A549 (cell line): ENCODE measurements at regions not wholly inside any gene's neighbourhood (a gene's known extent, or its start where the extent isn't known, plus 50 kb on each side); places are given as distances from the start of the nearest gene placed in this dataset.

Experiments
- ATAC-seq, 2 experiments: fragments of 200-7000 bp in 1 of 2; fragments of >200 bp in 1 of 2; cut with Nextera tagmentation in 1 of 2; cut with Tn5 transposase in 1 of 2; 3 replicates each; pipeline versions ENCODE4 v1.8.0 to v1.9.1; 2018 to 2020; ENCODE audit warnings: mild to moderate bottlenecking in 1 of 2, moderate library complexity in 1 of 2
- CTCF ChIA-PET: fragments of 300-600 bp; sonication (Branson Sonifier 250); formaldehyde crosslinking; extraction: SDS; loops from one replicate; lab custom pipeline; 2021; ENCODE audit warnings: antibody characterized with exemption, inconsistent platforms; lab: Yijun Ruan, JAX
- POLR2A ChIA-PET: fragments of 350-600 bp; formaldehyde crosslinking; extraction: SDS; loops from one replicate; lab custom pipeline; 2021; ENCODE audit warnings: antibody characterized with exemption, inconsistent platforms; lab: Yijun Ruan, JAX
- DNase-seq, 2 experiments: peaks; one replicate each; pipeline versions ENCODE4 v3.0.0 to v3.0.0-alpha.2; 2011 to 2016; ENCODE audit warnings: low read depth in 1 of 2, low spot score in 1 of 2
- FAIRE-seq: peaks from 2 replicates; lab custom pipeline; 2011; peaks lifted over from hg19 to GRCh38; lab: Jason Lieb, UNC
- H3K27ac ChIP-seq, 2 experiments: fragments of >200 bp; sonication (Bioruptor Twin); formaldehyde crosslinking; 3 replicates each; pipeline ENCODE4 v1.5.1; 2016 to 2017
- H3K4me1 ChIP-seq: fragments of >200 bp; sonication (Bioruptor Twin); formaldehyde crosslinking; 3 replicates; pipeline ENCODE4 v1.6.1; 2016
- H3K4me2 ChIP-seq: fragments of >200 bp; sonication (Bioruptor Twin); formaldehyde crosslinking; 3 replicates; pipeline ENCODE4 v1.6.1; 2016
- H3K4me3 ChIP-seq: fragments of >200 bp; sonication (Bioruptor Twin); formaldehyde crosslinking; 3 replicates; pipeline ENCODE4 v1.5.1; 2016
- H3K9me3 ChIP-seq: fragments of >200 bp; sonication (Bioruptor Twin); formaldehyde crosslinking; 3 replicates; pipeline ENCODE4 v1.6.1; 2016
- CHD2 ChIP-seq: fragments of 150-350 bp; IDR thresholded peaks from 2 replicates; pipeline ENCODE4 v1.6.1; 2014; ENCODE audit warnings: low read length; ENCODE audit not compliant: partially characterized antibody
- EHF ChIP-seq: fragments of 250-450 bp; sonication (Bioruptor Pico); IDR thresholded peaks from 2 replicates; pipeline ENCODE4 v1.5.0; 2020; ENCODE audit warnings: mild to moderate bottlenecking
- FOSB ChIP-seq: fragments of 250-450 bp; sonication (Bioruptor Pico); IDR thresholded peaks from 2 replicates; pipeline ENCODE4 v1.5.0; 2020; ENCODE audit warnings: mild to moderate bottlenecking, moderate library complexity
- FOSL2 ChIP-seq, 2 experiments: fragments of 450-650 bp in 1 of 2; fragments of >200 bp in 1 of 2; sonication (Bioruptor Twin) in 1 of 2; formaldehyde crosslinking; IDR thresholded peaks; 2 replicates each; pipeline versions ENCODE4 v1.5.0 to v1.6.1; 2016 to 2020; ENCODE audit warnings: mild to moderate bottlenecking in 1 of 2, moderate library complexity in 1 of 2
- FOXS1 ChIP-seq: fragments of 250-450 bp; sonication (Bioruptor Pico); IDR thresholded peaks from 2 replicates; pipeline ENCODE4 v1.5.0; 2020; ENCODE audit warnings: mild to moderate bottlenecking, moderate library complexity
- HOXA7 ChIP-seq: fragments of 250-450 bp; sonication (Bioruptor Pico); IDR thresholded peaks from 2 replicates; pipeline ENCODE4 v1.5.0; 2020; ENCODE audit warnings: mild to moderate bottlenecking, moderate library complexity
- JUN ChIP-seq, 2 experiments: fragments of >200 bp; sonication (Bioruptor Twin); formaldehyde crosslinking; IDR thresholded peaks; 2 replicates in 1 of 2; 3 replicates in 1 of 2; pipeline ENCODE4 v1.6.1; 2016 to 2017
- KDM1A ChIP-seq: fragments of 200-600 bp; sonication (generic); IDR thresholded peaks from 2 replicates; pipeline ENCODE4 v1.6.1; 2016; ENCODE audit warnings: low read depth, mild to moderate bottlenecking
- MAFK ChIP-seq: fragments of 450-650 bp; IDR thresholded peaks from 2 replicates; pipeline ENCODE4 v1.6.1; 2014; ENCODE audit not compliant: partially characterized antibody
- RAD21 ChIP-seq, 2 experiments: fragments of >200 bp in 1 of 2; sonication (Bioruptor Twin) in 1 of 2; formaldehyde crosslinking in 1 of 2; IDR thresholded peaks in 1 of 2; conservative IDR thresholded peaks in 1 of 2; 2 replicates in 1 of 2; 3 replicates in 1 of 2; pipeline ENCODE4 v1.6.1; 2012 to 2018; ENCODE audit warnings: inconsistent platforms in 1 of 2
- RARB ChIP-seq: fragments of 250-450 bp; sonication (Bioruptor Pico); IDR thresholded peaks from 2 replicates; pipeline ENCODE4 v1.8.0; 2021; ENCODE audit warnings: mild to moderate bottlenecking, moderate library complexity
- SREBF2 ChIP-seq: fragments of 450-650 bp; IDR thresholded peaks from 2 replicates; pipeline ENCODE4 v1.6.1; 2014; ENCODE audit warnings: mild to moderate bottlenecking, moderate library complexity
- TFCP2L1 ChIP-seq: fragments of 250-450 bp; sonication (Bioruptor Pico); IDR thresholded peaks from 2 replicates; pipeline ENCODE4 v1.5.0; 2021; ENCODE audit warnings: mild to moderate bottlenecking
- ZFP36 ChIP-seq: fragments of 450-650 bp; IDR thresholded peaks from 2 replicates; pipeline ENCODE4 v1.6.1; 2014; ENCODE audit warnings: borderline replicate concordance; ENCODE audit not compliant: partially characterized antibody
- ZNF302 ChIP-seq: fragments of 250-450 bp; sonication (Bioruptor Pico); IDR thresholded peaks from 2 replicates; pipeline ENCODE4 v1.9.0; 2021; ENCODE audit warnings: inconsistent platforms, mild to moderate bottlenecking, moderate library complexity
- WGBS: methylation state at CpG from one replicate; pipeline ENCODE4 v1.1.6; 2017; ENCODE audit errors: missing lambda C conversion rate; 5-methylcytosine and 5-hydroxymethylcytosine counted together
- TF ChIP-seq, protein P1 (sequence below): fragments of 150-350 bp; IDR thresholded peaks from 2 replicates; pipeline ENCODE4 v1.6.1; 2014; ENCODE audit warnings: low read depth, mild to moderate bottlenecking, low read length
- TF ChIP-seq, protein P2 (sequence below): fragments of 200-600 bp; sonication (generic); IDR thresholded peaks from 2 replicates; pipeline ENCODE4 v1.6.1; 2016; ENCODE audit warnings: antibody characterized with exemption, mild to moderate bottlenecking, moderate library complexity
- TF ChIP-seq, protein P3 (sequence below): fragments of >200 bp; sonication (Bioruptor Twin); formaldehyde crosslinking; IDR thresholded peaks from 3 replicates; pipeline ENCODE4 v1.6.1; 2016
- TF ChIP-seq, protein P4 (sequence below): fragments of >200 bp; sonication (Bioruptor Twin); formaldehyde crosslinking; IDR thresholded peaks from 3 replicates; pipeline ENCODE4 v1.5.1; 2016
- TF ChIP-seq, protein P5 (sequence below): IDR thresholded peaks from 2 replicates; pipeline ENCODE4 v1.6.1; 2012; ENCODE audit warnings: low read depth, borderline replicate concordance

DNA sequence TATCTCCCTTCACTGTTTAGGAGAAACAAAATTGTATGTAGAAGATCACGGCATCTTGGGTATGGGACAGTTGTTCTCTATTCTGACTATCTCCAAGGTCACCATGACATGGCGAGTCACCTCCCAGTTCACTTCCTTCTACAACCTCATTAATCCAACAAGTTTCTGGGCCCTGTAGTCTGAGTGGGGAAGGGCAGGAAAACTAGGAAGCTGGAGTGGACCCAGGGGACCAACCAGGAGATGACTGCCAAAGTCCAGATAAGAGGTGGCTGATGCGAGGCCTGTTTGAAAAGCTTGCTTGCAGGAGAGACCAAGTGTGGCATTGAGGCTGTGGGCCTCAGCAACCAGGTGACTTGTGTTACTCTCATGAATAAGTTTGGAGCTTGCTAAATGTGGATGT lies 584.9 kb downstream of the TNS3 start:
- DNase-seq = no peak
- no peaks in the 10 kb centered on the region for H3K9me3 ChIP-seq
- H3K27ac ChIP-seq = no peak overlapping the region
- CTCF ChIA-PET = no interaction called here
- H3K4me3 ChIP-seq = no peak overlapping the region
- WGBS = 89% methylated on average over 3 of the region's 3 CpGs
- POLR2A ChIA-PET = no interaction called here
- H3K4me2 ChIP-seq = no peak overlapping the region
- TF ChIP-seq, protein P1, sequence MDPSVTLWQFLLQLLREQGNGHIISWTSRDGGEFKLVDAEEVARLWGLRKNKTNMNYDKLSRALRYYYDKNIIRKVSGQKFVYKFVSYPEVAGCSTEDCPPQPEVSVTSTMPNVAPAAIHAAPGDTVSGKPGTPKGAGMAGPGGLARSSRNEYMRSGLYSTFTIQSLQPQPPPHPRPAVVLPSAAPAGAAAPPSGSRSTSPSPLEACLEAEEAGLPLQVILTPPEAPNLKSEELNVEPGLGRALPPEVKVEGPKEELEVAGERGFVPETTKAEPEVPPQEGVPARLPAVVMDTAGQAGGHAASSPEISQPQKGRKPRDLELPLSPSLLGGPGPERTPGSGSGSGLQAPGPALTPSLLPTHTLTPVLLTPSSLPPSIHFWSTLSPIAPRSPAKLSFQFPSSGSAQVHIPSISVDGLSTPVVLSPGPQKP = no peak
- TF ChIP-seq EHF (no peak), ZFP36 (no peak), KDM1A (no peak), CHD2 (no peak), MAFK (no peak), JUN (IDR thresholded peaks at IDR 0.05) (no peak), RARB (no peak), FOSB (CRISPR knock-in tag) (no peak), SREBF2 (no peak), TFCP2L1 (CRISPR knock-in tag) (no peak), ZNF302 (CRISPR knock-in tag) (no peak), FOSL2 (IDR thresholded peaks at IDR 0.05) (no peak), FOSL2 (CRISPR knock-in tag; IDR thresholded peaks at IDR 0.05) (no peak), FOXS1 (no peak), RAD21 (conservative IDR thresholded peaks at IDR 0.05 in 1 of 2, IDR thresholded peaks at IDR 0.05 in 1 of 2) (no peak), HOXA7 (CRISPR knock-in tag) (no peak)
- TF ChIP-seq, protein P2, sequence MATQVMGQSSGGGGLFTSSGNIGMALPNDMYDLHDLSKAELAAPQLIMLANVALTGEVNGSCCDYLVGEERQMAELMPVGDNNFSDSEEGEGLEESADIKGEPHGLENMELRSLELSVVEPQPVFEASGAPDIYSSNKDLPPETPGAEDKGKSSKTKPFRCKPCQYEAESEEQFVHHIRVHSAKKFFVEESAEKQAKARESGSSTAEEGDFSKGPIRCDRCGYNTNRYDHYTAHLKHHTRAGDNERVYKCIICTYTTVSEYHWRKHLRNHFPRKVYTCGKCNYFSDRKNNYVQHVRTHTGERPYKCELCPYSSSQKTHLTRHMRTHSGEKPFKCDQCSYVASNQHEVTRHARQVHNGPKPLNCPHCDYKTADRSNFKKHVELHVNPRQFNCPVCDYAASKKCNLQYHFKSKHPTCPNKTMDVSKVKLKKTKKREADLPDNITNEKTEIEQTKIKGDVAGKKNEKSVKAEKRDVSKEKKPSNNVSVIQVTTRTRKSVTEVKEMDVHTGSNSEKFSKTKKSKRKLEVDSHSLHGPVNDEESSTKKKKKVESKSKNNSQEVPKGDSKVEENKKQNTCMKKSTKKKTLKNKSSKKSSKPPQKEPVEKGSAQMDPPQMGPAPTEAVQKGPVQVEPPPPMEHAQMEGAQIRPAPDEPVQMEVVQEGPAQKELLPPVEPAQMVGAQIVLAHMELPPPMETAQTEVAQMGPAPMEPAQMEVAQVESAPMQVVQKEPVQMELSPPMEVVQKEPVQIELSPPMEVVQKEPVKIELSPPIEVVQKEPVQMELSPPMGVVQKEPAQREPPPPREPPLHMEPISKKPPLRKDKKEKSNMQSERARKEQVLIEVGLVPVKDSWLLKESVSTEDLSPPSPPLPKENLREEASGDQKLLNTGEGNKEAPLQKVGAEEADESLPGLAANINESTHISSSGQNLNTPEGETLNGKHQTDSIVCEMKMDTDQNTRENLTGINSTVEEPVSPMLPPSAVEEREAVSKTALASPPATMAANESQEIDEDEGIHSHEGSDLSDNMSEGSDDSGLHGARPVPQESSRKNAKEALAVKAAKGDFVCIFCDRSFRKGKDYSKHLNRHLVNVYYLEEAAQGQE = no peak
- TF ChIP-seq, protein P3, sequence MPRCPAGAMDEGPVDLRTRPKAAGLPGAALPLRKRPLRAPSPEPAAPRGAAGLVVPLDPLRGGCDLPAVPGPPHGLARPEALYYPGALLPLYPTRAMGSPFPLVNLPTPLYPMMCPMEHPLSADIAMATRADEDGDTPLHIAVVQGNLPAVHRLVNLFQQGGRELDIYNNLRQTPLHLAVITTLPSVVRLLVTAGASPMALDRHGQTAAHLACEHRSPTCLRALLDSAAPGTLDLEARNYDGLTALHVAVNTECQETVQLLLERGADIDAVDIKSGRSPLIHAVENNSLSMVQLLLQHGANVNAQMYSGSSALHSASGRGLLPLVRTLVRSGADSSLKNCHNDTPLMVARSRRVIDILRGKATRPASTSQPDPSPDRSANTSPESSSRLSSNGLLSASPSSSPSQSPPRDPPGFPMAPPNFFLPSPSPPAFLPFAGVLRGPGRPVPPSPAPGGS = no peak
- TF ChIP-seq, protein P4, sequence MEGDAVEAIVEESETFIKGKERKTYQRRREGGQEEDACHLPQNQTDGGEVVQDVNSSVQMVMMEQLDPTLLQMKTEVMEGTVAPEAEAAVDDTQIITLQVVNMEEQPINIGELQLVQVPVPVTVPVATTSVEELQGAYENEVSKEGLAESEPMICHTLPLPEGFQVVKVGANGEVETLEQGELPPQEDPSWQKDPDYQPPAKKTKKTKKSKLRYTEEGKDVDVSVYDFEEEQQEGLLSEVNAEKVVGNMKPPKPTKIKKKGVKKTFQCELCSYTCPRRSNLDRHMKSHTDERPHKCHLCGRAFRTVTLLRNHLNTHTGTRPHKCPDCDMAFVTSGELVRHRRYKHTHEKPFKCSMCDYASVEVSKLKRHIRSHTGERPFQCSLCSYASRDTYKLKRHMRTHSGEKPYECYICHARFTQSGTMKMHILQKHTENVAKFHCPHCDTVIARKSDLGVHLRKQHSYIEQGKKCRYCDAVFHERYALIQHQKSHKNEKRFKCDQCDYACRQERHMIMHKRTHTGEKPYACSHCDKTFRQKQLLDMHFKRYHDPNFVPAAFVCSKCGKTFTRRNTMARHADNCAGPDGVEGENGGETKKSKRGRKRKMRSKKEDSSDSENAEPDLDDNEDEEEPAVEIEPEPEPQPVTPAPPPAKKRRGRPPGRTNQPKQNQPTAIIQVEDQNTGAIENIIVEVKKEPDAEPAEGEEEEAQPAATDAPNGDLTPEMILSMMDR = no peak
- TF ChIP-seq, protein P5, sequence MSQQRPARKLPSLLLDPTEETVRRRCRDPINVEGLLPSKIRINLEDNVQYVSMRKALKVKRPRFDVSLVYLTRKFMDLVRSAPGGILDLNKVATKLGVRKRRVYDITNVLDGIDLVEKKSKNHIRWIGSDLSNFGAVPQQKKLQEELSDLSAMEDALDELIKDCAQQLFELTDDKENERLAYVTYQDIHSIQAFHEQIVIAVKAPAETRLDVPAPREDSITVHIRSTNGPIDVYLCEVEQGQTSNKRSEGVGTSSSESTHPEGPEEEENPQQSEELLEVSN = no peak
- H3K4me1 ChIP-seq = no peaks in the 10 kb centered on the region
- ATAC-seq = no peak
- no peak for FAIRE-seq
